Ascending aorta (tissue), 2 donors: ENCODE measurements at regions not wholly inside any gene's neighbourhood (a gene's known extent, or its start where the extent isn't known, plus 50 kb on each side); places are given as distances from the start of the nearest gene placed in this dataset.

ENCODE experiments used
- DNase-seq, 2 donors: peaks; one replicate each; pipeline ENCODE4 v3.0.0-alpha.2; 2019; ENCODE audit warnings: low spot score in 2 of 2
- H3K27ac ChIP-seq, 2 donors: fragments of 200-600 bp; sonication (generic); one replicate each; pipeline ENCODE4 v1.5.1; 2016 to 2017; ENCODE audit warnings: mild to moderate bottlenecking in 1 of 2
- H3K27me3 ChIP-seq: fragments of 200-600 bp; sonication (generic); one replicate; pipeline ENCODE4 v1.5.1; 2017
- H3K36me3 ChIP-seq, 2 donors: fragments of 200-600 bp; sonication (generic); one replicate each; pipeline ENCODE4 v1.5.1; 2016
- H3K4me1 ChIP-seq, 2 donors: fragments of 200-600 bp; sonication (generic); one replicate each; pipeline ENCODE4 v1.5.1; 2016 to 2017; ENCODE audit warnings: mild to moderate bottlenecking in 1 of 2
- H3K4me3 ChIP-seq, 2 donors: fragments of 200-600 bp; sonication (generic); one replicate each; pipeline ENCODE4 v1.5.1; 2016 to 2017; ENCODE audit warnings: mild to moderate bottlenecking in 1 of 2
- H3K9me3 ChIP-seq, 2 donors: fragments of 200-600 bp; sonication (generic); one replicate each; pipeline ENCODE4 v1.5.1; 2016
- intact Hi-C: fragments of 100-400 bp; cut with DNase I; formaldehyde crosslinking; loops from one replicate; pipeline ENCODE4 v1.15.1; 2023
- TF ChIP-seq, protein P1 (sequence below), 3 experiments: fragments of 200-600 bp in 2 of 3; fragments of 450-650 bp in 1 of 3; sonication (generic) in 2 of 3; IDR thresholded peaks; one replicate each; pipeline ENCODE4 v1.5.1; 2016 to 2019; ENCODE audit warnings: antibody characterized with exemption in 3 of 3, mild to moderate bottlenecking in 1 of 3, moderate library complexity in 1 of 3

DNA sequence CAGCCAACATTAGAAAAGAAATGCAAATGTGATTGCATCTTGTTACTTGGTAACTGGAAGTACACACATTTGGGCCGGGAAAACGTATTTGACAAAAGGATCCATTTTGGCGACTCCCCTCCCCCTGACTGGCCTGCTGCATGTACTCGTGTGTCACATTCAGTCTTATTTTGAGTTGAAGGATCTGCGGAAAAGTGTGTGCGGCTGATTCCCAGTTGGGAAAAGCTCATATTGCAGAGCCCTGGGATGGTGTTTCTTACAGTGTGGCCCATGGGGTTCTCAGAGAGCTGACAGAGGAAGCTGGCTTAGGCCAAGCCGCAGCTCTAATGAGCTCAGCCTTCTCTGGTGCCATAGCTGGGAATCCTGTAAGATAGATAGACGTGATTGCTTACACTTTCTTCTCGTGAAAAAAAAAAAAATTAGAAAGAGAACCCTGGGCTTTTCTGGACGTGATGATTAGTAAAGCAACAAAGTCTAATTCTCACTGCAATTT lies 170.3 kb upstream of the ARGLU1 start:
- Histone ChIP-seq H3K27ac (no peak overlapping the region), H3K27me3 (no peaks in the 10 kb centered on the region), H3K36me3 (no peaks in the 10 kb centered on the region), H3K9me3 (no peaks in the 10 kb centered on the region), H3K4me1 (no peaks in the 10 kb centered on the region), H3K4me3 (no peak overlapping the region)
- DNase-seq: no peak
- TF ChIP-seq, protein P1, sequence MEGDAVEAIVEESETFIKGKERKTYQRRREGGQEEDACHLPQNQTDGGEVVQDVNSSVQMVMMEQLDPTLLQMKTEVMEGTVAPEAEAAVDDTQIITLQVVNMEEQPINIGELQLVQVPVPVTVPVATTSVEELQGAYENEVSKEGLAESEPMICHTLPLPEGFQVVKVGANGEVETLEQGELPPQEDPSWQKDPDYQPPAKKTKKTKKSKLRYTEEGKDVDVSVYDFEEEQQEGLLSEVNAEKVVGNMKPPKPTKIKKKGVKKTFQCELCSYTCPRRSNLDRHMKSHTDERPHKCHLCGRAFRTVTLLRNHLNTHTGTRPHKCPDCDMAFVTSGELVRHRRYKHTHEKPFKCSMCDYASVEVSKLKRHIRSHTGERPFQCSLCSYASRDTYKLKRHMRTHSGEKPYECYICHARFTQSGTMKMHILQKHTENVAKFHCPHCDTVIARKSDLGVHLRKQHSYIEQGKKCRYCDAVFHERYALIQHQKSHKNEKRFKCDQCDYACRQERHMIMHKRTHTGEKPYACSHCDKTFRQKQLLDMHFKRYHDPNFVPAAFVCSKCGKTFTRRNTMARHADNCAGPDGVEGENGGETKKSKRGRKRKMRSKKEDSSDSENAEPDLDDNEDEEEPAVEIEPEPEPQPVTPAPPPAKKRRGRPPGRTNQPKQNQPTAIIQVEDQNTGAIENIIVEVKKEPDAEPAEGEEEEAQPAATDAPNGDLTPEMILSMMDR (IDR thresholded peaks at IDR 0.05): no peak
- intact Hi-C loops: no loop called here

DNA sequence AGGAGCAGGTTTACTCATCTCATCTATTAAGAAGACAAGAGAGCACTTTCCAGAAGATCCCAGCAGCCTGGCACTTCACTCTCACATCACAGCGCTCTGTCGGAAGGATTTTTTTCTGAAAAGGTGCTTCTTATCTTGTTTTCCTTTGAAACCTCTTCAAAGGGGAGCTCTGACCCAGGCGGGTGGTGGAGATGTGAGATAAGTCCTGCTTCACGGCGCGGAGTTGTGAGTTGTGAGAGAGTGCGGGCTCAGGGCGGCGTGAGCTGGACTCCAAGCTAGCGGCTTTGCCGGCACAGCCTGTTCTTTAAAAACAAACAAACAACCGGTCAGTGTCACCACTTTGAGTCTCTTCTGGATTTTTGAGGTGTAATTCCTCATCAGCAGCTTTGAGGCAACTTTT lies 169.0 kb upstream of the ARGLU1 start:
- Histone ChIP-seq H3K27ac (no peak overlapping the region), H3K4me1 (no peaks in the 10 kb centered on the region), H3K27me3 (no peaks in the 10 kb centered on the region), H3K9me3 (no peaks in the 10 kb centered on the region), H3K4me3 (no peak overlapping the region), H3K36me3 (no peaks in the 10 kb centered on the region)
- DNase-seq: no peak
- intact Hi-C loops: no loop called here
- TF ChIP-seq, protein P1 (IDR thresholded peaks at IDR 0.05): no peak

DNA sequence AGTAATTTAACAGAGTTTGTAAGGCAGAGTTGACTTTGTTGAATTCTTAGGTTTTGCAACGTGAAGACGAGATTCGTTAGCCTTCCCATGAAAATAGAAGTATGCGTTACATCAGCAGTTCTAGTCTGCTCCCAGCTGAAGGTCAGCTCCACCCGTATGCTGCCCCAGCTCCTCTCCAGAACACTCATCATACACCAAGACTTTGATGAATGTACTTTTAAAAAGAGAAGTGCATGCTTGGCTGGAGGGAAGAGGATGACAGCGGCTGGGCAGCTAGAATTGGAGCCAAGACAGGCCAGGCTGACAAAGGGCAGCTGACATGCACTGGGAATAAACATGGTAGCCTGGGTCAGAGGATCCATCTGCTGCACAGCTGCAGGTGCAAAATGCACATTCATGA lies 166.3 kb upstream of the ARGLU1 start:
- TF ChIP-seq, protein P1 (IDR thresholded peaks at IDR 0.05): no peak
- Histone ChIP-seq H3K27ac (no peak overlapping the region), H3K27me3 (no peaks in the 10 kb centered on the region), H3K36me3 (no peaks in the 10 kb centered on the region), H3K9me3 (no peaks in the 10 kb centered on the region), H3K4me3 (no peak overlapping the region), H3K4me1 (no peaks in the 10 kb centered on the region)
- DNase-seq: no peak
- intact Hi-C loops: no loop called here

DNA sequence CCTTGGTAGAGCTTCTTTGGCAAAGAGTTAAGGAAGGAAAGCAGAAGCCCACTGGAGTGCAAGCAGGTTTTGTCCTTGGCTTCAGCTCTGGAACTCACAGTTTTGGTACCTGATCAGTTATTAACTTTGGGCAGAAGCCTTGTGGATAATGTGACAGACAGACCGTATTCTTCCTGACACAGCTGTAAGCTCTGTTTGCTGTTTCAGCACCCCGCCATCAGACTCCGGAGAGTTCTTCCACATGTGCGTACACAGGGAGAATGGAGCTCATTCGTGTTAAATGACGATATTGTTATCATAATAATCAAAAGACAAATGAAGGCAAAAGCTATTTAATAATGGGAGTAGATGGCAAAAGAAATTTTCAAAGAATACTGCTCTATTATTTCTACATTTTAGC lies 155.1 kb upstream of the ARGLU1 start:
- H3K27ac ChIP-seq: no peak overlapping the region
- H3K9me3 ChIP-seq: peaks cover 0 to 10% of the 10 kb centered on the region in 2 donors
- no peak for DNase-seq
- TF ChIP-seq, protein P1 (IDR thresholded peaks at IDR 0.05): no peak
- H3K4me1 ChIP-seq: no peaks in the 10 kb centered on the region
- no peaks in the 10 kb centered on the region for H3K27me3 ChIP-seq
- intact Hi-C loops: no loop called here
- no peak overlapping the region for H3K4me3 ChIP-seq
- no peaks in the 10 kb centered on the region for H3K36me3 ChIP-seq

DNA sequence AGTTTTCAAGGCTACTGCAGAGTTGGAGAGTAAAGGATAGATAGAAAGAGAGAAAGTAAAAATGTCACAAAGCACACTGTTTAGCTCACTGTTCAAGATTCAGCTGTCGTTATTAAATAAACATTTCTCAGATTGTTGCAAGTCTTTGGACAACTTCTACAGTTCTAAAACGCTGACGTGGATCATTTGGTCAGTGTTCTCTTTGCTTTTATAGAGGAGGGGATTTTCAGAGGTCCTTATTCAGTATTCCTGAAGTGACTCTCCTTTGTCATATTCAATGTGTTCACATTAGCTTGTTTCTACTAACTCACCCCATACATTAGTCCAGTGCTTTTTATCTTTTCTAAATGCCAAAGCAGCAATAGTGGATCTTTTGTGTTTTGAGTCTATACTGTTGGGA lies 154.7 kb upstream of the ARGLU1 start:
- H3K36me3 ChIP-seq: no peaks in the 10 kb centered on the region
- no peaks in the 10 kb centered on the region for H3K4me1 ChIP-seq
- no peak overlapping the region for H3K4me3 ChIP-seq
- no peak overlapping the region for H3K27ac ChIP-seq
- intact Hi-C loops: no loop called here
- no peak for DNase-seq
- peaks cover 0 to 14% of the 10 kb centered on the region in 2 donors for H3K9me3 ChIP-seq
- H3K27me3 ChIP-seq: no peaks in the 10 kb centered on the region
- TF ChIP-seq, protein P1 (IDR thresholded peaks at IDR 0.05): no peak

DNA sequence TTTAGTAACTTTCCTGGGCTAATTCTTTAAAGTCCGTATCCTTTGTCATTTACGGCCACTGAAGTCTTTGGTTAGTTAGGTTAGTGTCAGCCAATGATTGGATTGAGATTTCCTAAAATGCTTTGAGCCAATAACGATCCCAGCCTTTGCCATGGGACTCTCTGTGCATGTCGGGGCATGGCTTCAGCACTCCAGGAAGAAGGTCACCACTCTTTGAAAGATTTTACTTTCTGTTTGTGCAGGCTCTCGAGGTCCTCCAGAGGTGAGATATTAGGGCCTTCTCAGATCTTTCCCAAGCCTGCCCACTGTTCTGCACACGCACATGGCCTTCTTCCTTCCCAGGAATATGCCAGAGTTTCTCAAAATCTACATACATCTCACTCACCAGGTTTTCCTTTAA lies 153.7 kb upstream of the ARGLU1 start:
- DNase-seq: no peak
- Histone ChIP-seq H3K4me1 (no peaks in the 10 kb centered on the region), H3K4me3 (no peak overlapping the region), H3K27ac (no peak overlapping the region), H3K9me3 (peaks cover 0 to 14% of the 10 kb centered on the region in 2 donors), H3K36me3 (no peaks in the 10 kb centered on the region), H3K27me3 (no peaks in the 10 kb centered on the region)
- TF ChIP-seq, protein P1 (IDR thresholded peaks at IDR 0.05): no peak
- intact Hi-C loops: no loop called here
